Right atrium auricular region (tissue), 2 donors: ENCODE measurements at regions not wholly inside any gene's neighbourhood (a gene's known extent, or its start where the extent isn't known, plus 50 kb on each side); places are given as distances from the start of the nearest gene placed in this dataset.

ENCODE experiments used
- DNase-seq: peaks from one replicate; pipeline ENCODE4 v3.0.0-alpha.2; 2019; ENCODE audit warnings: low spot score
- H3K27ac ChIP-seq, 2 donors: fragments of 200-600 bp; sonication (generic); 1 replicate in 1 of 2; 2 replicates in 1 of 2; pipeline ENCODE4 v1.5.1; 2016 to 2019
- H3K27me3 ChIP-seq, 2 donors: fragments of 200-600 bp; sonication (generic); one replicate each; pipeline versions ENCODE4 v1.5.1 to v1.6.0; 2017 to 2019
- H3K36me3 ChIP-seq: fragments of 200-600 bp; sonication (generic); one replicate; pipeline ENCODE4 v1.5.1; 2016
- H3K4me1 ChIP-seq, 2 donors: fragments of 200-600 bp; sonication (generic); one replicate each; pipeline versions ENCODE4 v1.5.1 to v1.6.0; 2017 to 2019
- H3K4me3 ChIP-seq, 2 donors: fragments of 200-600 bp; sonication (generic); 1 replicate in 1 of 2; 2 replicates in 1 of 2; pipeline ENCODE4 v1.5.1; 2017 to 2019; ENCODE audit warnings: mild to moderate bottlenecking in 1 of 2, moderate library complexity in 1 of 2
- H3K9me3 ChIP-seq, 2 donors: fragments of 200-600 bp; sonication (generic); one replicate each; pipeline ENCODE4 v1.5.1; 2019
- TF ChIP-seq, protein P1 (sequence below), 2 donors: fragments of 200-600 bp; sonication (generic); IDR thresholded peaks; one replicate each; pipeline ENCODE4 v1.5.1; 2019; ENCODE audit warnings: antibody characterized with exemption in 2 of 2

DNA sequence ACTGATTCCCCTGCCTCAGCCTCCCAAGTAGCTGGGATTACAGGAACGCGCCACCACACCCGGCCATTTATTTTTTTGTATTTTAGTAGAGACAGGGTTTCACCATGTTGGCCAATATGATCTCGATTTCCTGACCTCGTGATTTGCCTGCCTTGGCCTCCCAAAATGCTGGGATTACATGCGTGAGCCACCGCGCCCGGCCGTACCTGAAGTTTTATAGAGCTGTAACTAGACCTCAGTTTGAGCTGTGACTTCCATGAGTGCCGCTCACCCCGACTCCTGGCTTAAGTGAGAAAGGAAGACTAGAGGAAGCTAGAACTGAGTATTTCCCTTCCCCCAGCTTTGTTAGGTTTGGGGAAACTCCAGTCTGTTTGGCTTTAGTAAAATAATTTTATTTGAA lies 1283.1 kb downstream of the KCNT2 start:
- Histone ChIP-seq H3K9me3 (no peaks in the 10 kb centered on the region), H3K27ac (no peak overlapping the region), H3K27me3 (no peaks in the 10 kb centered on the region), H3K4me1 (no peaks in the 10 kb centered on the region), H3K4me3 (no peak overlapping the region), H3K36me3 (no peaks in the 10 kb centered on the region)
- TF ChIP-seq, protein P1, sequence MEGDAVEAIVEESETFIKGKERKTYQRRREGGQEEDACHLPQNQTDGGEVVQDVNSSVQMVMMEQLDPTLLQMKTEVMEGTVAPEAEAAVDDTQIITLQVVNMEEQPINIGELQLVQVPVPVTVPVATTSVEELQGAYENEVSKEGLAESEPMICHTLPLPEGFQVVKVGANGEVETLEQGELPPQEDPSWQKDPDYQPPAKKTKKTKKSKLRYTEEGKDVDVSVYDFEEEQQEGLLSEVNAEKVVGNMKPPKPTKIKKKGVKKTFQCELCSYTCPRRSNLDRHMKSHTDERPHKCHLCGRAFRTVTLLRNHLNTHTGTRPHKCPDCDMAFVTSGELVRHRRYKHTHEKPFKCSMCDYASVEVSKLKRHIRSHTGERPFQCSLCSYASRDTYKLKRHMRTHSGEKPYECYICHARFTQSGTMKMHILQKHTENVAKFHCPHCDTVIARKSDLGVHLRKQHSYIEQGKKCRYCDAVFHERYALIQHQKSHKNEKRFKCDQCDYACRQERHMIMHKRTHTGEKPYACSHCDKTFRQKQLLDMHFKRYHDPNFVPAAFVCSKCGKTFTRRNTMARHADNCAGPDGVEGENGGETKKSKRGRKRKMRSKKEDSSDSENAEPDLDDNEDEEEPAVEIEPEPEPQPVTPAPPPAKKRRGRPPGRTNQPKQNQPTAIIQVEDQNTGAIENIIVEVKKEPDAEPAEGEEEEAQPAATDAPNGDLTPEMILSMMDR (IDR thresholded peaks at IDR 0.05), result no peak
- DNase-seq, result no peak

DNA sequence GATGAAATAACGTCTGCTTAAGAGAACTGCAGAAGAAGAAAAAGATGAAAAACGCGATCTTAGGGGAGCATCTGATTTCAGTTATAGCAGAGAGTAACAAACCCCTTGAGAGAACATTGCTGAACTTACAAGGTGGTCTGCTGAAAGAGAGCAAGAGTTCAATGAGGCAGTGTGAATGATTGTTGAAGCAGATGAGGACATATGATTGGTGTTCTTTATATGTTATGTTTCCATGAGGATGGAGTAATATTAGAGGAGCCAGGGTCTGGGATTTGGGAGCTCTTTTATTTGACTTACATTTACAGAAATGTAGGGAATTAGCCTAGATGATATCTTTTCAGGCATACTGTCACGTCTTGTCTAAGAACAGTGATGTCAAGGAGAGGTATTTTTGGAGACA lies 1302.0 kb downstream of the KCNT2 start:
- Histone ChIP-seq H3K27me3 (no peaks in the 10 kb centered on the region), H3K36me3 (no peaks in the 10 kb centered on the region), H3K4me3 (no peak overlapping the region), H3K27ac (no peak overlapping the region), H3K9me3 (no peaks in the 10 kb centered on the region), H3K4me1 (no peaks in the 10 kb centered on the region)
- TF ChIP-seq, protein P1 (IDR thresholded peaks at IDR 0.05), result no peak
- no peak for DNase-seq

DNA sequence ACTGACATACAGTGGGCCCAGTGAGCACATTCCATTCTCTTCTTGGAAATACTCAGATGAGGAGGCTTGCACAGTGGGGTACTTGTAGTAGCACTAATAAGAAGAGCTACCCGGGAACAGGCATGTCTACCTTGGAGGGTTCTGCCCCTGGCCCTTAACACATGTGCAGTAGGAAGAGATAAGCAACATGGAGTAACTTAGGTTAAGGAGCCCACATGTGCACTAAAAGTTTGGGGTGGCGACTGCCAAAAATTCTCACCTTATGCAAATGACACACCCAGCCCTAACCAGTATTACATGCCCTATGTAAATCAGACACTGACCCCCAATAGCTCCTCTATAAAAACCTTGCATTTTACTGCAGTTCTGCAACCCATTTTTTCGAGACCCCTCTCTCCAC lies 1313.3 kb downstream of the KCNT2 start:
- no peak for DNase-seq
- Histone ChIP-seq H3K27ac (no peak overlapping the region), H3K27me3 (no peaks in the 10 kb centered on the region), H3K9me3 (no peaks in the 10 kb centered on the region), H3K36me3 (no peaks in the 10 kb centered on the region), H3K4me3 (no peak overlapping the region), H3K4me1 (no peaks in the 10 kb centered on the region)
- TF ChIP-seq, protein P1 (IDR thresholded peaks at IDR 0.05), result no peak

DNA sequence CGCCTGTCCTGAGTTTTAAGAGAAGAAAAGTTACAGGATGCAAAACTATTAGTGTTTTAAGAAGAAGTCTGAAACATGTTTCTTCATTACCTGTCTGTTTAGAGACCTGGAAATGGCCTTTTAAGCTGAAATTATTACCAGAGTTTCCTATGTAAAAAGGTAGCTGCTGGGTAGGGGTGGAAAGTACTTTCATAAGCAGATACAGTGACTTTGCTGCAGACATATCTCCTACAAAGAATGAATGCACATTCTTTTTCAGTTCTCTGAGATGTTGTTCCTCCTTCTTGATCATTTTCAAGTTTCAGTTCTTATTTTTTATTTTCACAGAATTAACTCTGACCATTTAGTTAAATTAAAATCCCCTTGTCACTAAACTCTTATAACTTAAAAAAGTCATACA lies 1329.6 kb downstream of the KCNT2 start:
- Histone ChIP-seq H3K4me1 (no peaks in the 10 kb centered on the region), H3K36me3 (no peaks in the 10 kb centered on the region), H3K4me3 (no peak overlapping the region), H3K27ac (no peak overlapping the region), H3K27me3 (no peaks in the 10 kb centered on the region), H3K9me3 (no peaks in the 10 kb centered on the region)
- no peak for DNase-seq
- TF ChIP-seq, protein P1 (IDR thresholded peaks at IDR 0.05), result no peak

DNA sequence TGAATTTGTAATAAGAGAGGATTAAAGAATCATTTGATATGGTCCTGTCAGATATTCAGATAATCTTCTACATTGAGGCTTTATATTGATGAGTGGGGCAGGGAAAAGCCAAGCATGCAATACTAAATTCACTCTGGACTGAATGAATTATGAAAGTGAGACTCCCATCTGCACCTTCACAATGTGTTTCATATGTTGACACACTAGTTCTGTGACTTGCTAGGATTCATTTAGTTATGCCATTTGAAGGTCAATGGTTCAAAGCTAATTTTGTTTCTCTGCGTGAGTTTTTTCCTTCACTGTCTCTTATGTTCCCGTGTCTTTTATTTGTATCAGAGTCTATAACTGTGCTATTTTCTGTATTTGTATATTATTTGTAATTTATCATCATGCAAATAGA lies 1332.5 kb downstream of the KCNT2 start:
- no peak for DNase-seq
- Histone ChIP-seq H3K27me3 (no peaks in the 10 kb centered on the region), H3K27ac (no peak overlapping the region), H3K36me3 (no peaks in the 10 kb centered on the region), H3K4me3 (no peak overlapping the region), H3K9me3 (no peaks in the 10 kb centered on the region), H3K4me1 (no peaks in the 10 kb centered on the region)
- TF ChIP-seq, protein P1 (IDR thresholded peaks at IDR 0.05), result no peak

DNA sequence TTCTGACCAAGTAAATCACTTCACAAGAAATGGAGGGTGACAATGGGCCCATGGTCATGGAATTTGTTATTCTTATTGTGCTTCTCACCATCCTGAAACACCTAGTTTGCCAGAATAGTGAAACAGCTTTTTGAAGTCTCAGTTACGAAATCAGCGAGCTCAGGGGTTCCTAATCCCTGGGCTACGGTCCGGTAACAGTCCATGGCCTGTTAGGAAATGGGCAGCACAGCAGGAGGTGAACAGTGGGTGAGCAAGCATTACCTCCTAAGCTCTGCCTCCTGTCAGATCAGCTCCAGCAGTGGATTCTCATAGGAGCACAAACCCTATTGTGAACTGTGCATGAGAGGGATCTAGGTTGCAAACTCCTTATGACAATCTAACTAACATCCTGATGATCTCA lies 1356.3 kb downstream of the KCNT2 start:
- no peaks in the 10 kb centered on the region for H3K36me3 ChIP-seq
- no peak overlapping the region for H3K27ac ChIP-seq

More for the DNA sequence above, 1356.3 kb downstream of the KCNT2 start:
- Histone ChIP-seq H3K4me1 (no peaks in the 10 kb centered on the region), H3K9me3 (no peaks in the 10 kb centered on the region), H3K4me3 (no peak overlapping the region), H3K27me3 (no peaks in the 10 kb centered on the region)
- TF ChIP-seq, protein P1 (IDR thresholded peaks at IDR 0.05), result no peak
- no peak for DNase-seq
